ENCODE measurements at regions not wholly inside any gene's neighbourhood (a gene's known extent, or its start where the extent isn't known, plus 50 kb on each side); places are given as distances from the start of the nearest gene placed in this dataset.

GRCh38 chr2:88829607-88830463, 138.4 kb downstream of the RPIA start:
- H3K23ac ChIP-seq (ENCODE audit: insufficient read length, low read depth, low read length) = no peak overlapping the region
- H3K4me1 Mint-ChIP-seq = no peaks in the 10 kb centered on the region
- peaks cover 2% of the 10 kb centered on the region for H3K27me3 Mint-ChIP-seq (ENCODE audit: low read depth)
- H3K9ac ChIP-seq (ENCODE audit: extremely low read depth, insufficient read length, low read length) = no peak overlapping the region
- no peak overlapping the region for H3K4ac ChIP-seq (ENCODE audit: low read depth, low read length)
- no peak overlapping the region for H2BK12ac ChIP-seq (ENCODE audit: insufficient read length, low read depth, low read length)
- H4K91ac ChIP-seq (ENCODE audit: insufficient read length, low read depth, low read length) = no peak overlapping the region
- no peaks in the 10 kb centered on the region for H3K4me1 ChIP-seq (ENCODE audit: insufficient read depth, low read length)
- no peak overlapping the region for H2BK120ac ChIP-seq (ENCODE audit: low read depth, low read length, poor library complexity, severe bottlenecking)
- no peaks in the 10 kb centered on the region for H3K79me2 ChIP-seq (ENCODE audit: insufficient read depth, low read length)
- no peak overlapping the region for H3K56ac ChIP-seq (ENCODE audit: insufficient read length, low read depth, low read length)
- no peaks in the 10 kb centered on the region for H3K27me3 ChIP-seq (ENCODE audit: insufficient read depth, low read length)
- DNase-seq = no peak
- H2AFZ ChIP-seq (ENCODE audit: low read length) = no peak overlapping the region
- H4K5ac ChIP-seq (ENCODE audit: insufficient read length, low read depth, low read length) = no peak overlapping the region
- H3T11ph ChIP-seq (ENCODE audit: low read length) = no peak overlapping the region
- no peaks in the 10 kb centered on the region for H3K9me3 ChIP-seq (ENCODE audit: control insufficient read depth, low read depth, low read length)
- H3K27ac ChIP-seq (ENCODE audit: insufficient read length, low read depth, low read length) = no peak overlapping the region
- no peak overlapping the region for H2BK20ac ChIP-seq (ENCODE audit: low read depth, low read length, poor library complexity, severe bottlenecking)
- H3K4me2 ChIP-seq (ENCODE audit: insufficient read depth, insufficient read length, low read length) = no peak overlapping the region
- H3K4me3 Mint-ChIP-seq = no peak overlapping the region
- H4K20me1 ChIP-seq (ENCODE audit: control insufficient read depth, insufficient read depth, insufficient read length) = no peaks in the 10 kb centered on the region
- H3K9me3 Mint-ChIP-seq = peaks cover 53 to 80% of the 10 kb centered on the region in 2 experiments
- H4K8ac ChIP-seq (replicated peaks; ENCODE audit: insufficient read length, low read depth, low read length) = no peak overlapping the region
- TF ChIP-seq CTCF (conservative IDR thresholded peaks at IDR 0.05) = no peak
- H3K18ac ChIP-seq (ENCODE audit: insufficient read length, low read depth, low read length) = no peak overlapping the region
- no peaks in the 10 kb centered on the region for H3K23me2 ChIP-seq (ENCODE audit: insufficient read length, low read depth, low read length, poor library complexity, severe bottlenecking)
- no peak overlapping the region for H2BK15ac ChIP-seq (ENCODE audit: low read depth, low read length)
- H3K27ac Mint-ChIP-seq = no peak overlapping the region; a peak in 1 of 7 replicates
- no peak overlapping the region for H3K14ac ChIP-seq (ENCODE audit: insufficient read depth, low read length)
- no peak overlapping the region for H2AK5ac ChIP-seq (ENCODE audit: insufficient read length, low read length)
- no peak overlapping the region for H2BK5ac ChIP-seq (ENCODE audit: insufficient read length, low read length)
- WGBS (ENCODE audit: extremely low coverage, insufficient read length, low lambda C conversion rate) = no CpG with 5 or more reads among the region's 5 CpGs
- H3K36me3 Mint-ChIP-seq (ENCODE audit: insufficient read depth in 1 of 3, low read depth in 3 of 3) = peaks cover 0 to 13% (median 4%) of the 10 kb centered on the region in 3 experiments; a peak in 4 of 7 replicates
- no peaks in the 10 kb centered on the region for H3K79me1 ChIP-seq (ENCODE audit: insufficient read depth, low read depth, low read length, poor library complexity, severe bottlenecking)
